ENCODE measurements at regions not wholly inside any gene's neighbourhood (a gene's known extent, or its start where the extent isn't known, plus 50 kb on each side); places are given as distances from the start of the nearest gene placed in this dataset.

- H3K27ac ChIP-seq: no peak overlapping the region
- no peak for TF ChIP-seq ZFX (IDR thresholded peaks at IDR 0.05; ENCODE audit: borderline replicate concordance)
- TF ChIP-seq, protein P1, sequence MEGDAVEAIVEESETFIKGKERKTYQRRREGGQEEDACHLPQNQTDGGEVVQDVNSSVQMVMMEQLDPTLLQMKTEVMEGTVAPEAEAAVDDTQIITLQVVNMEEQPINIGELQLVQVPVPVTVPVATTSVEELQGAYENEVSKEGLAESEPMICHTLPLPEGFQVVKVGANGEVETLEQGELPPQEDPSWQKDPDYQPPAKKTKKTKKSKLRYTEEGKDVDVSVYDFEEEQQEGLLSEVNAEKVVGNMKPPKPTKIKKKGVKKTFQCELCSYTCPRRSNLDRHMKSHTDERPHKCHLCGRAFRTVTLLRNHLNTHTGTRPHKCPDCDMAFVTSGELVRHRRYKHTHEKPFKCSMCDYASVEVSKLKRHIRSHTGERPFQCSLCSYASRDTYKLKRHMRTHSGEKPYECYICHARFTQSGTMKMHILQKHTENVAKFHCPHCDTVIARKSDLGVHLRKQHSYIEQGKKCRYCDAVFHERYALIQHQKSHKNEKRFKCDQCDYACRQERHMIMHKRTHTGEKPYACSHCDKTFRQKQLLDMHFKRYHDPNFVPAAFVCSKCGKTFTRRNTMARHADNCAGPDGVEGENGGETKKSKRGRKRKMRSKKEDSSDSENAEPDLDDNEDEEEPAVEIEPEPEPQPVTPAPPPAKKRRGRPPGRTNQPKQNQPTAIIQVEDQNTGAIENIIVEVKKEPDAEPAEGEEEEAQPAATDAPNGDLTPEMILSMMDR (IDR thresholded peaks at IDR 0.05): no peak
Observed at GRCh38 chr1:73576083-73576482, 621.9 kb downstream of the LRRIQ3 start.

DNA sequence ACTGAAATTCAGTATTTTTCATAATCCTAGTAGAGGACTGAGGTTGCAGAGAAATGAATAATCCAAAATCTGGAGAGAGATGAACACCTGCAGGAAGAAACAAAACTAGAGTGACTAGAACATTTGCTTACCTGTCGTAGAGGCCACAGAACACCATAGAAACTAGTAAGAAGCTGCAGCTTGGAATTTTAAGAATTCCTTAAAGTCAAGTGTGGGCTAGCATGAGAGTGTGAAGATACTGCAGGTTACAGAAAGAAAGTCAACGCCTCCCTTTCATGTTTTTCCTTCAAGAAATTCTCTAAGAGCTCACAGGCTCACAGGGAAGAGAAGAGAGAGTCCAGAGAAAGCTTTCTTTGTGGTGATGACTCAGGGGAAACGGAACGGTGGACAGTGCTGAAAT is 633.7 kb downstream of the LRRIQ3 start:
- no peak for TF ChIP-seq ZFX (IDR thresholded peaks at IDR 0.05; ENCODE audit: borderline replicate concordance)
- TF ChIP-seq, protein P1 (IDR thresholded peaks at IDR 0.05): no peak

DNA sequence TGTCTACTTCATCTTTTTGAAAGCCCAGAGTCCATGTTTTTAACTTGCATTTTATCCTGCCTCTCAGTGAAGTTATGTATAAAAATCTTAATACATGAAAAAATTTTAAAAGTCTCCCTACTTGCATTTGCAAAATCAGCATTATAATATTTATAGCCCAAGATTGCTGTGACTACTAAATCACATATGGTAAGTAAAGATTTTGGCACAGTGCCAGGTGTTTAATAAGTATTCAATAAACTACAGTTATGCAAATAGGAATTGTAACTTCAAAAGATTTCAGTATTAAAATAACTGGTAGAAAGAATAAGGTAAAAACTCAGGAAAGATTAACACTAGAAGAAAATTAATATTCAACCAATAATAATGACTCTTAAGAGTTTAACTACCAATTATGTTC is 641.7 kb downstream of the LRRIQ3 start:
- TF ChIP-seq ZFX (IDR thresholded peaks at IDR 0.05; ENCODE audit: borderline replicate concordance): no peak
- TF ChIP-seq, protein P1 (IDR thresholded peaks at IDR 0.05): no peak

More for the DNA sequence above, 633.7 kb downstream of the LRRIQ3 start:
- no peak overlapping the region for H3K27ac ChIP-seq

DNA sequence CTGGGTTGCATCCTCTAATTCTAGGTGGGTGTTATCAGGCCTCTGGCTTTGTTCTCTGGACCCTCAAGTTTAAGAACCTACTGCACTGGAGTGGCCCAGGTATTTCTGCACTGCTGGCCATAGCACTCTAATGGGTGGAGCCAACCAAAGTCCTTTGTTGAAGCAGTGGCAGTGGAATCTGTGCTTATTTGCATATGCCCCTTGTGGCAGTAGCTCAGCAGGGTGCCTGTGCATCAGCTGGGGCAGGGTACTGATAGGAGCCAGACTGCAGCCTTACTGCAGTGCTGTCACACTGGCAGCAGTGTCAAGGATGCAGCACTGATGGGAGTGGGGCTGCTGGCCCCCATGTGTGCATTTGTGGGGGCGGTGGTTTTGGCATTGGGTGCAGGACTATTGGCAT is 660.6 kb downstream of the LRRIQ3 start:
- H3K27ac ChIP-seq: no peak overlapping the region
- TF ChIP-seq, protein P1 (IDR thresholded peaks at IDR 0.05): no peak
- TF ChIP-seq ZFX (IDR thresholded peaks at IDR 0.05; ENCODE audit: borderline replicate concordance): no peak

More for the DNA sequence above, 641.7 kb downstream of the LRRIQ3 start:
- no peak overlapping the region for H3K27ac ChIP-seq

GRCh38 chr1:73517603-73518191 is 680.3 kb downstream of the LRRIQ3 start:
- TF ChIP-seq, protein P1 (IDR thresholded peaks at IDR 0.05): no peak
- TF ChIP-seq ZFX (IDR thresholded peaks at IDR 0.05; ENCODE audit: borderline replicate concordance): no peak

DNA sequence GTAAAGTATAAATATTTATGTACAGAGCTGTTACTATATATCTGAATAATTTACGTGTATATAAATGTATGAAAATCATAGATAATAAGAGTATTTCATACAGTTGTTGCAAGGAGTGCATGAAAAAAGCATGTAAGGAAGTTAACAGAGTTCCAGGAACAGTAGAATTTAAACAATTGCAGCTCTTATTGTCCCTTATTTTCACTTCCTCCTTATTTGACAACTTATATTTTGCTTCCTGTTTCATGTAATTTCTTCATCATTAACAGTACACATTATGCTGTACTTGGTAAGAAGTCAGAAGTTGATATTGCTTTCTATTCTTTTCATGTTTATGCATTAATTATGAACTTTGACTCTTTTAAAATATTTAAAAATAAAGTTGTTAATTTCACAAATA is 681.5 kb downstream of the LRRIQ3 start:
- no peak overlapping the region for H3K27ac ChIP-seq
- TF ChIP-seq ZFX (IDR thresholded peaks at IDR 0.05; ENCODE audit: borderline replicate concordance): no peak
- TF ChIP-seq, protein P1 (IDR thresholded peaks at IDR 0.05): no peak

More at GRCh38 chr1:73517603-73518191, 680.3 kb downstream of the LRRIQ3 start:
- no peak overlapping the region for H3K27ac ChIP-seq

DNA sequence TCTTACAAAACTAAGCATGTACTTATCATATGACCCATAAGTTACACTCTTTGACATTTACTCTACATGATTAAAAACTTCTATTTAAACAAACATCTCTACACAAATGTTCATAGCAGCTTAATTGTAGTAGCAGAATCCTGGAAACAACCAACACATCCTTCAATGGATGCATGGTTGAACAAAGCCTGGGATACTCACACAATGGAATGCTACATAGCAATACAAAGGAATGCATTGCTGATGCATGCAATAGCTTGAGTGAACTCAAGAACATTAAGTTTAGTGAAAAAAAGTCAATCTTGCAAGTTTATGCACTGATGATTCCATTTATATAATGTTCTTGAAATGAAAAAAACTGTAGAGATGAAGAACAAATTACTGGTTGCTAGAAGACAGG is 686.9 kb downstream of the LRRIQ3 start:
- TF ChIP-seq, protein P1 (IDR thresholded peaks at IDR 0.05): no peak
- H3K27ac ChIP-seq: no peak overlapping the region

All from 22Rv1 (cell line).